ENCODE measurements at regions not wholly inside any gene's neighbourhood (a gene's known extent, or its start where the extent isn't known, plus 50 kb on each side); places are given as distances from the start of the nearest gene placed in this dataset.

GRCh38 chr11:134509381-134510232 lies 97.6 kb upstream of the B3GAT1 start:
- in situ Hi-C loops (cut with MboI; ENCODE audit: low pct_unique_long_range_greater_than_20kb, low sequenced_read_pairs, unreplicated experiment) = no loop called here
- no peak for DNase-seq (ENCODE audit: low spot score)
- no peak for TF ChIP-seq CTCF (IDR thresholded peaks at IDR 0.05; ENCODE audit: extremely low read depth, insufficient read depth, missing control alignments)

DNA sequence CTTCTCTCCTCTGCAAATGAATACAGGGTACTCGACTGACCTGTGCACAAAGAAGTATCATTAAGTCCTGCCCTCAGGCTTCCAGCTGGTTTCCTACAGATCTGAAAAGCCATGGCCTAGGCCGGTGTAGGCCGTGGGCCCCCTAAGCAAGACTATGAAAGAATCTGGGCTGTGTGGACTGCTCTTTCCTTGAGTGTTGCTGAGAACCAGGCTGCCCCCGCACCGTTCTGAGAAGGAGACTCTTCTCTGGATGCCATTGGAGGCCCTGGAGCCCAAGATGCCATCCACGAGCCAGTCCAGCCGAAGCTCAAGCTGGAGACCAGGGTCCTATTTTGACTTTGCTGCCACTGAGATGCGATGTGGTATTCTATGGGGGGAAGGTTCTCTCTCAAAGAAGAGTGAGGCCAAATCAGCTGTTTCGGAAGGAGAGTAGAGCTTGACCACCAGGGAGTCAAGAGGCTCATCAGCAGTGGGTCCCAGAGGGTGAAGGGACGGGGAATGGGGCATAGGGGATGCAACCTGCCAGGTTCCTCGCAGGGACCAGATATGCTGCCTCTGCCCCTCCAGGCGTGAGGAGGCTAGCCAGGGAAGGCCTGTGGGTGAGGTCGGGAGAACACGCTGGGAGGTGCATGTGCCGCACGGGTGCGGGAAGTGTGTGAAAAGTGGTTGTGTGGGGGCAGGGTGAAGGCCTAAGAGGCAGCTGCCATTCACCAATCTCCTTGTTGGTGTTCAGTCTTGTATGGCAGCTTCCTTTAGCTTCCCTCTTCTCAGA lies 96.4 kb upstream of the B3GAT1 start:
- no peak for DNase-seq (ENCODE audit: low spot score)
- in situ Hi-C loops (cut with MboI; ENCODE audit: low pct_unique_long_range_greater_than_20kb, low sequenced_read_pairs, unreplicated experiment) = no loop called here
- no peak for TF ChIP-seq CTCF (IDR thresholded peaks at IDR 0.05; ENCODE audit: extremely low read depth, insufficient read depth, missing control alignments)

GRCh38 chr11:134506046-134506445 lies 94.0 kb upstream of the B3GAT1 start:
- in situ Hi-C loops (cut with MboI; ENCODE audit: low pct_unique_long_range_greater_than_20kb, low sequenced_read_pairs, unreplicated experiment) = no loop called here
- TF ChIP-seq CTCF (IDR thresholded peaks at IDR 0.05; ENCODE audit: extremely low read depth, insufficient read depth, missing control alignments) = no peak
- DNase-seq (ENCODE audit: low spot score) = no peak

DNA sequence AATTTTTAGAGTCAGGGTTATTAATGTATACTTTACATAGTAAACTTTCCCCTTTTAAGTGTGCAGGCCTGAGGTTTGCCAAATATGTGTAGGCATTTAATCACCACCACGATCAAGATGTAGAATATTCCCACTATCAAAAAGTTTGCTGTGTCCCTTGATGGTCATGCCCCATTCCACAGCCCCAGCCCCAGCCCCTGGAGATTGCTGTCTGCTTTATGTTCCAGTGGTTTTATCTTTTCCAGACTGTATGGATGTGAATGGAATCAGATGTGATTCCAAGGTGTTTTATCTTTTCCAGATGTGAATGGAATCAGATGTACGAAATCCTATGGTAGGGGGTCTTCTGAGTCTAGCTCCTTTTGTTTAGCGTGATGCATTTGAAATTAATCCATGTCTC lies 93.1 kb upstream of the B3GAT1 start:
- no peak for DNase-seq (ENCODE audit: low spot score)
- in situ Hi-C loops (cut with MboI; ENCODE audit: low pct_unique_long_range_greater_than_20kb, low sequenced_read_pairs, unreplicated experiment) = no loop called here
- TF ChIP-seq CTCF (IDR thresholded peaks at IDR 0.05; ENCODE audit: extremely low read depth, insufficient read depth, missing control alignments) = no peak

- TF ChIP-seq CTCF (IDR thresholded peaks at IDR 0.05; ENCODE audit: extremely low read depth, insufficient read depth, missing control alignments) = no peak
- in situ Hi-C loops (cut with MboI; ENCODE audit: low pct_unique_long_range_greater_than_20kb, low sequenced_read_pairs, unreplicated experiment) = no loop called here
- DNase-seq (ENCODE audit: low spot score) = no peak
Measured at GRCh38 chr11:134504146-134504905, 92.3 kb upstream of the B3GAT1 start.

DNA sequence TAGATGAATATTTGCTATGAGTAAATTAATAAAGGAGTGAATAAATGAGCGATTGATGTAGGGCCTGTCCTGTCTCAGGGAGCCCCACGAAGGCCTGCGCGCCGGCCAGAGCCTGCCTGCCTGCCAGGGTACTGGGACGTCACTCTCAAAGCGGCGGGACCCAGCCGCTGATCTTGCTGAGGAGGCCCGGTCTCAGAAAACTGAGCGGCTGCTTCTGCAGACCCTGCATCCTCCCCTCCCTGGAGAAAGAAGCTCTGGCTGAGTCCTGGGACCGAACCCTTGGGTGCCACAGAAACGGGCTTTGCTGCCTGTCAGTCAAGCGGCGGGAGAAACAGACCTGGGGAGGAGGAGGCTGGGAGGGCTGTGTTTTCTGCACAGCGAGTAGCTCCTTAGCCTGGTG lies 91.6 kb upstream of the B3GAT1 start:
- in situ Hi-C loops (cut with MboI; ENCODE audit: low pct_unique_long_range_greater_than_20kb, low sequenced_read_pairs, unreplicated experiment) = no loop called here
- no peak for TF ChIP-seq CTCF (IDR thresholded peaks at IDR 0.05; ENCODE audit: extremely low read depth, insufficient read depth, missing control alignments)
- DNase-seq (ENCODE audit: low spot score) = no peak
